H7 (cell line): ENCODE measurements at regions not wholly inside any gene's neighbourhood (a gene's known extent, or its start where the extent isn't known, plus 50 kb on each side); places are given as distances from the start of the nearest gene placed in this dataset.
A peak's percentile ranks its signal among the peaks of the same experiment; 100 is the strongest.

Experiments used
- DNase-seq: peaks from one replicate; pipeline ENCODE4 v3.0.0; 2012
- H3K27me3 ChIP-seq: 2 replicates; pipeline ENCODE4 v1.6.0; 2011; ENCODE audit warnings: mild to moderate bottlenecking, low read length; ENCODE audit not compliant: control insufficient read depth, insufficient read depth
- H3K36me3 ChIP-seq: replicated peaks from 2 replicates; pipeline ENCODE4 v1.5.1; 2011; ENCODE audit warnings: low read length; ENCODE audit not compliant: control insufficient read depth, insufficient read depth
- H3K4me3 ChIP-seq: 2 replicates; pipeline ENCODE4 v1.5.1; 2011; ENCODE audit warnings: low read depth, mild to moderate bottlenecking, control low read depth, low read length, moderate library complexity; ENCODE audit not compliant: insufficient read depth

DNA sequence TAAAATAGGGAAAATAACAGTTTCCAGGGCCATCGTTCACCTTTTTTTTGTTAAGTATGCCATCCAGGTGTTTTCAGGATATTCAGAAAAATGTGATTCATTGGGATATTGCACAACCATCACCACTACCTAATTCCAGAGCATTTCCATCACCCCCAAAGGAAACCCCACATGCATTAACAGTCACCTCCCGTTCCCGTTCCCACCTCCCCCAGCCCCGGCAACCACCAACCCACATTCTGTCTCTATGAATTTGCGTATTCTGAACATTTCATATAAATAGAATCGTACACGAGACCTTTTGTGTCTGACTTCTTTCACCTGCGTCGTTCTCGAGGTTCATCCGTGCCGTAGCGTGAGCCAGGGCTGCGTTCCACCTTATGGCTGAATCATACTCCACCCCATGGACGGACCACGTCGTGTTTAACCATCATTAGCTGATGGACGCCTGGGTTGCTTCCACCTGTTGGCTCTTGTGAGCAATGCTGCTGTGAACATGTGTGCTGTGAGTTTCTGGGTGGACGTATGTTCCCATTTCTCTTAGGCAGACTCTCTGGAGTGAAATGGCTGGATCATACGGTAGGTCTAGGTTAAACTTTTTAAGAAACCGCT is 51.0 kb upstream of the NCOR2 start:
- H3K36me3 ChIP-seq, result no peaks in the 10 kb centered on the region
- DNase-seq, result peak; percentile 38
- no peak overlapping the region for H3K4me3 ChIP-seq
- no peaks in the 10 kb centered on the region for H3K27me3 ChIP-seq

DNA sequence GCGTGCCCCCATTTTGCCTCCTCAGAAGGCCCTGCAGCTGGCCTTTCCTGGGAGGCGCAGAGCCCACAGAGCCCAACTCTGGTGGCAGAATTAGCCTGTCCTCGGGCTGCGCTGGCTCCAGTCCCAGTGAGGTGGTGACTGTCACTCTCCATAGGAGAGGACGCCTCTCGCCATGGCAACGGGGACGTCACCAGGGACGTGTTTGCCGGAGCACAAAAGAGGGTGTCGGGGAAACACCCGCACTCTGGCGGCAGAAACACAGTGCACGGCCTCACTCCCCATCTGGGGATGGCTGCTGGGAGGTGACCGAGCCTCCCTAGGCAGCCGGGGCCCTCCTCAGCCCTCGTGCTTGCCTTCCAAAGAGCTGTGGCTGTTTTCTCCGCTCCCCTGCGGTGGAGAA is 50.2 kb upstream of the NCOR2 start:
- Histone ChIP-seq H3K36me3 (no peaks in the 10 kb centered on the region), H3K27me3 (no peaks in the 10 kb centered on the region), H3K4me3 (no peak overlapping the region)
- peak; percentile 78 for DNase-seq
